Smooth muscle cell (in vitro differentiated cells): ENCODE measurements at regions not wholly inside any gene's neighbourhood (a gene's known extent, or its start where the extent isn't known, plus 50 kb on each side); places are given as distances from the start of the nearest gene placed in this dataset.

Source experiments
- DNase-seq: peaks from one replicate; lab custom pipeline; 2025; ENCODE audit not compliant: unreplicated experiment; lab: John Stamatoyannopoulos, UW
- H2AFZ ChIP-seq: fragments of 200-600 bp; sonication (generic); 2 replicates; pipeline ENCODE4 v1.6.0; 2016; ENCODE audit warnings: antibody characterized with exemption, low read depth, mild to moderate bottlenecking
- H3F3A ChIP-seq: fragments of 200-600 bp; sonication (generic); 2 replicates; pipeline ENCODE4 v1.6.0; 2017; ENCODE audit warnings: antibody characterized with exemption, low read depth
- H3K27ac ChIP-seq: fragments of 200-600 bp; sonication (generic); 2 replicates; pipeline ENCODE4 v1.5.1; 2016; ENCODE audit warnings: low read depth, mild to moderate bottlenecking
- H3K27me3 ChIP-seq: fragments of 200-600 bp; sonication (generic); 2 replicates; pipeline ENCODE4 v1.6.1; 2016; ENCODE audit warnings: low read depth, mild to moderate bottlenecking
- H3K36me3 ChIP-seq: fragments of 200-600 bp; sonication (generic); 2 replicates; pipeline ENCODE4 v1.5.1; 2016; ENCODE audit warnings: low read depth
- H3K4me1 ChIP-seq: fragments of 200-600 bp; sonication (generic); 2 replicates; pipeline ENCODE4 v1.5.1; 2016; ENCODE audit warnings: low read depth
- H3K4me2 ChIP-seq: fragments of 200-600 bp; sonication (generic); 2 replicates; pipeline ENCODE4 v1.6.0; 2016; ENCODE audit warnings: mild to moderate bottlenecking
- H3K4me3 ChIP-seq: fragments of 200-600 bp; sonication (generic); 2 replicates; pipeline ENCODE4 v1.5.1; 2016; ENCODE audit warnings: mild to moderate bottlenecking
- H3K79me2 ChIP-seq: fragments of 200-600 bp; sonication (generic); 2 replicates; pipeline ENCODE4 v1.6.0; 2016; ENCODE audit warnings: low read depth, mild to moderate bottlenecking
- H3K9ac ChIP-seq: fragments of 200-600 bp; sonication (generic); 2 replicates; pipeline ENCODE4 v1.6.0; 2016; ENCODE audit warnings: low read depth
- H3K9me3 ChIP-seq: fragments of 200-600 bp; sonication (generic); replicated peaks from 2 replicates; pipeline ENCODE4 v1.5.1; 2016; ENCODE audit warnings: low read depth
- H4K20me1 ChIP-seq: fragments of 200-600 bp; sonication (generic); 2 replicates; pipeline ENCODE4 v1.6.0; 2016; ENCODE audit warnings: low read depth
- CTCF ChIP-seq: fragments of 200-600 bp; sonication (generic); IDR thresholded peaks from 2 replicates; pipeline ENCODE4 v1.5.1; 2017; ENCODE audit warnings: borderline replicate concordance, mild to moderate bottlenecking, antibody characterized with exemption; ENCODE audit not compliant: insufficient read depth, poor library complexity, severe bottlenecking
- WGBS: methylation state at CpG from one replicate; pipeline ENCODE4 v1.1.7; 2016; ENCODE audit warnings: low lambda C conversion rate; 5-methylcytosine and 5-hydroxymethylcytosine counted together

- Histone ChIP-seq H3K9me3 (no peaks in the 10 kb centered on the region), H2AFZ (no peak overlapping the region), H3K27ac (no peak overlapping the region), H3K4me1 (no peaks in the 10 kb centered on the region), H4K20me1 (no peaks in the 10 kb centered on the region), H3F3A (no peaks in the 10 kb centered on the region), H3K4me3 (no peak overlapping the region), H3K9ac (no peak overlapping the region), H3K36me3 (no peaks in the 10 kb centered on the region), H3K4me2 (no peak overlapping the region), H3K79me2 (no peaks in the 10 kb centered on the region), H3K27me3 (no peaks in the 10 kb centered on the region)
- DNase-seq, result no peak
- WGBS, result 98% methylated on average over 2 of the region's 2 CpGs
- TF ChIP-seq CTCF, result no peak
Measured at GRCh38 chr6:140561701-140562100, 1187.3 kb upstream of the CITED2 start.

GRCh38 chr6:140560671-140561070, 1186.2 kb upstream of the CITED2 start:
- H3K4me3 ChIP-seq, result no peak overlapping the region
- DNase-seq, result no peak
- no peaks in the 10 kb centered on the region for H4K20me1 ChIP-seq

GRCh38 chr6:140559458-140559857, 1185.0 kb upstream of the CITED2 start:
- H3K36me3 ChIP-seq, result no peaks in the 10 kb centered on the region
- no peaks in the 10 kb centered on the region for H3K79me2 ChIP-seq
- H3K4me2 ChIP-seq, result no peak overlapping the region
- H3K9ac ChIP-seq, result no peak overlapping the region
- H3K27ac ChIP-seq, result no peak overlapping the region
- TF ChIP-seq CTCF, result no peak
- H3K4me1 ChIP-seq, result no peaks in the 10 kb centered on the region
- H3K4me3 ChIP-seq, result no peak overlapping the region
- no peaks in the 10 kb centered on the region for H3F3A ChIP-seq
- no peaks in the 10 kb centered on the region for H3K27me3 ChIP-seq
- no peak for DNase-seq
- H2AFZ ChIP-seq, result no peak overlapping the region
- H4K20me1 ChIP-seq, result no peaks in the 10 kb centered on the region
- H3K9me3 ChIP-seq, result no peaks in the 10 kb centered on the region

More at GRCh38 chr6:140560671-140561070, 1186.2 kb upstream of the CITED2 start:
- H3K27me3 ChIP-seq, result no peaks in the 10 kb centered on the region
- H3K36me3 ChIP-seq, result no peaks in the 10 kb centered on the region
- no peak overlapping the region for H3K27ac ChIP-seq
- H3K4me1 ChIP-seq, result no peaks in the 10 kb centered on the region
- no peaks in the 10 kb centered on the region for H3K9me3 ChIP-seq
- H3K79me2 ChIP-seq, result no peaks in the 10 kb centered on the region
- no peak overlapping the region for H3K9ac ChIP-seq
- H3F3A ChIP-seq, result no peaks in the 10 kb centered on the region
- H3K4me2 ChIP-seq, result peak overlapping the region; percentile 20
- TF ChIP-seq CTCF, result no peak
- no peak overlapping the region for H2AFZ ChIP-seq
- WGBS, result 87% methylated on average over 1 of the region's 1 CpG

DNA sequence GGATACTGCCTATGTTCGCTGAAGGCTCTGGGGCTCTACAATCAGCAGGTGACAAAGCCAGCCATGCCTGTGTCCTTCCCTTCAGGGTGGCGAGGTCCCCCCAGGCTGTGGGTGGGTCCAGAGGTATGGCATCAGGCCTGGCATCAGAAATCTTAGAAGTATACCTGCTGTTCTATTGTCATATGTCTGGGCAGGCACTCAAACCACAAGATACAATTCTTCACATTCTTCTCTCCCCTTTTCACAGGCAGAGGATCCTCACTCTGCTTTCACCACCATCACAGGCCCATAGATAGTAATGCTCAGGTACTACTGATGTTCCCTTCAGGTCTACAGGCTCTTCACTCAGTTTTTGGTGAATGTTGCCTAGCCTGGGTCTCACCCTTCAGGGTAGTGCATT, 1180.0 kb upstream of the CITED2 start:
- no peak for DNase-seq
- H3K27me3 ChIP-seq, result no peaks in the 10 kb centered on the region
- WGBS, result 91% methylated on average over 2 of the region's 2 CpGs
- H3F3A ChIP-seq, result no peaks in the 10 kb centered on the region
- H3K79me2 ChIP-seq, result no peaks in the 10 kb centered on the region
- H3K4me2 ChIP-seq, result no peak overlapping the region
- no peak overlapping the region for H2AFZ ChIP-seq
- H3K36me3 ChIP-seq, result no peaks in the 10 kb centered on the region
- no peaks in the 10 kb centered on the region for H3K4me1 ChIP-seq
- H3K4me3 ChIP-seq, result no peak overlapping the region
- H3K27ac ChIP-seq, result no peak overlapping the region
- H3K9ac ChIP-seq, result no peak overlapping the region
- TF ChIP-seq CTCF, result no peak
- H4K20me1 ChIP-seq, result no peaks in the 10 kb centered on the region
- H3K9me3 ChIP-seq, result no peaks in the 10 kb centered on the region
